ENCODE measurements at regions not wholly inside any gene's neighbourhood (a gene's known extent, or its start where the extent isn't known, plus 50 kb on each side); places are given as distances from the start of the nearest gene placed in this dataset.

DNA sequence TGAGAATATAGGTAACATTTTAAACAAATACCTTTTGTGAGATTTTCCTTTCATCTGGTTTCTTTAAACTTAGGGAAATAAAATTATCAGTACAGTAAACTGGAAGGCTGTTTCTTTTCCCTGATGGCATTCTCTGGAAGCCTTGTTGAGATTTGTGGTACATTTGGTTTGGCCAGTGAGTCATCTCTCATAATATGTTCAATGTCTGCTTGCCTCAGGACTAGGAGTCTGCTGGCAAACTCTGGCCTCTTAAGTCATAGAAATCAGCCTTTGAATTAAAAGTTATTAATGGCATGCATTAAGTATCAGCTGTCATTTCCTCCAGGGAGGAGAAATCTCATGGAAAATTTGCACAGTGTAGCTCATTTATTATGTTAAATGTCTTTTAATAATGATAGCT lies 316.6 kb upstream of the KIAA1217 start:
- no peak for TF ChIP-seq EZH2 (IDR thresholded peaks at IDR 0.05; ENCODE audit: low read depth)
- TF ChIP-seq, protein P1, sequence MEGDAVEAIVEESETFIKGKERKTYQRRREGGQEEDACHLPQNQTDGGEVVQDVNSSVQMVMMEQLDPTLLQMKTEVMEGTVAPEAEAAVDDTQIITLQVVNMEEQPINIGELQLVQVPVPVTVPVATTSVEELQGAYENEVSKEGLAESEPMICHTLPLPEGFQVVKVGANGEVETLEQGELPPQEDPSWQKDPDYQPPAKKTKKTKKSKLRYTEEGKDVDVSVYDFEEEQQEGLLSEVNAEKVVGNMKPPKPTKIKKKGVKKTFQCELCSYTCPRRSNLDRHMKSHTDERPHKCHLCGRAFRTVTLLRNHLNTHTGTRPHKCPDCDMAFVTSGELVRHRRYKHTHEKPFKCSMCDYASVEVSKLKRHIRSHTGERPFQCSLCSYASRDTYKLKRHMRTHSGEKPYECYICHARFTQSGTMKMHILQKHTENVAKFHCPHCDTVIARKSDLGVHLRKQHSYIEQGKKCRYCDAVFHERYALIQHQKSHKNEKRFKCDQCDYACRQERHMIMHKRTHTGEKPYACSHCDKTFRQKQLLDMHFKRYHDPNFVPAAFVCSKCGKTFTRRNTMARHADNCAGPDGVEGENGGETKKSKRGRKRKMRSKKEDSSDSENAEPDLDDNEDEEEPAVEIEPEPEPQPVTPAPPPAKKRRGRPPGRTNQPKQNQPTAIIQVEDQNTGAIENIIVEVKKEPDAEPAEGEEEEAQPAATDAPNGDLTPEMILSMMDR (conservative IDR thresholded peaks at IDR 0.05), result no peak
